GM18858 (cell line): ENCODE measurements at regions not wholly inside any gene's neighbourhood (a gene's known extent, or its start where the extent isn't known, plus 50 kb on each side); places are given as distances from the start of the nearest gene placed in this dataset.

Source experiments
- ATAC-seq: cut with Tn5 transposase; IDR thresholded peaks from one replicate; pipeline ENCODE4 v1.9.1; 2021; ENCODE audit not compliant: unreplicated experiment

DNA sequence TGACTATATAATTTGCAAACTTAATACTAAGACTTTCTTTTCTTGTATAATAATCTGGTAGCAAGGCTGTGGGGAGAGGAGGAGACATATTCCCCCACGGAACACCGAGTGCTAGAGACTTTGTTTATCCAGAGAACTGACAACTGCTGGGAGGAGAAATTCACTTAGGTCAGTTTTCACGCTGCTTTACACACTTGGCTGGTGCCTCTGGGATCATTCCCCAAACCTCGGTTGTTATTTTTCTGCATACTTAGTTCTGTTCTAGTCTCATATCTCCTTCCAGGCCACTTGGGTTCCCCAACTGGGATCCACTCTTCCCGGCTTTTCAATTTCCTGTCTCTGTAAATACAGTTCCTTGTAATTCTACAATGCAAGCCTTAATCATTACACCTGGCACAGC, 238.2 kb upstream of the ADAMTS16 start:
- ATAC-seq, result no peak

DNA sequence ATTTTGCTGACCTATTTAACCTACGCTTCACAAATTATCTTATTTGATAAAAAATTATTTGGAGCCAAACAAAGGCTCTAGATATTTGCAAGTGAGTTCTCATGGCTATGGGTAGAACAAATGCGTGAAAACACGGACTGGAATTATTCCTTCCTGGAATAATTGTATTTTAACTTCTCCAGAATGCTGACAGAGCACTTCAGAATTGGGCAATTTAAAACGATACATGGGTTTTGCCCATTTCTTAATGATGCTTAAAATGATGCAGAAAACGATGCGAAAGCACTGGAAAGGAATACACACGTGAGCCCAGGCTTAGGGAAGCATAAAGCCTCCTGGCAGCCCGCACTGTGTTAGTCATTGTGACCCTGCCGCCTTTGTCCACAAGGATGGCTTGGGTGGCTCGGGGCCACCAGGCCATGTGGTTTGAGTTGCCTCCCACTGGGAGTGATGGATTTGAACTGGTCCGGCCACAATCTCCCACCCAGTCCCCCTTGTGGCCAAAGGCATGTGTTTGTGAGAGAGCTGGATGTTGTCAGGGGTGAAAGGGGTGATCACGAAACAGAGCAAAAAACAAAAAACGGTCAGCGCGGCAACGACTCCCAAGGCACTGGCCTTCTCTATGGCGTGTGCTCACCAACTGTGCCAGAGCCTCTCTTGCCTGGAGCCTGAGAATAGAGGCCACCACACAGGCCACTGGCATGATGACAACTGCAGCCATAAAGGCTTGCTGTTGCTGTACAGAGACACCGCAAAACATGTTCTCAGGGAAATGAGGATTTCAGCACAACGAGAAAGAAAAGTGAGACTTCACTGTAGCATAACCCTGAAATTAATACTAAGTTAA, 234.2 kb upstream of the ADAMTS16 start:
- no peak for ATAC-seq

DNA sequence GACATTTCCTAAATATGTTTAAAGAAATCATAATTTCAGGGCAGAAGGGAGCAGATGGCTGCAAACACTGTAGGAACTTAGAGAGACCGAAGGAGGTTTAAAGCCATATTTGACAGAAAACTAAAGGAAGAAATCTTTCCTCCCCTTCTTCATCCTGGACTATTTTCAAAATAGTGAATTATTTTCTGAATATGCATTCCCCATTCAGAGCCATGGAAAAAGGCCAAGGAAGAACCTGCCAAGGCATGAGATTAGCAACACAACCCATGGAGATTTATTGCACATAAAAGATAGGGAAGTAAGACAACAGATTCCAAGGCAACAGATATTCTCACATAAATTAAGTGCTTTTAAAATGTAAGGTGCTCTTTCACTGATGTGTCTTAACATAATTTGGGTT, 233.3 kb upstream of the ADAMTS16 start:
- ATAC-seq, result no peak

DNA sequence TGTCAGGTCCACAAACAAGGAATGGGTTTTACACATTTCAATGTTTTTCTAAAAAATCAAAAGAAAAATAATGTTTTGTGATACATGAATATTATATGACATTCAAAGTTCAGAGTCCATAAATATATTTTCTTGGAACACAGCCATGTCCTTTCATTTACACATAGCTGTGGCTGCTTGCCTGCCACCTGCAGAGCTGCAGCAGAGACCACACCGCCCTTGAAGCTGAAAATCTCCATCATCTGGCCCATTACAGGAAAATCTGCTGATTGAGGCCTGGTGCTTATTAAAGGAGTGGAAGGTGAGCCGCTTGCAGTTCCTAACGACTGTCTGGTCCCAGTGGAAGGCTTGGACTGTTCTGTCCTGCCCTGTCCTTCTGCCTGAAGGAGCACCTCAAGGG, 232.6 kb upstream of the ADAMTS16 start:
- no peak for ATAC-seq

DNA sequence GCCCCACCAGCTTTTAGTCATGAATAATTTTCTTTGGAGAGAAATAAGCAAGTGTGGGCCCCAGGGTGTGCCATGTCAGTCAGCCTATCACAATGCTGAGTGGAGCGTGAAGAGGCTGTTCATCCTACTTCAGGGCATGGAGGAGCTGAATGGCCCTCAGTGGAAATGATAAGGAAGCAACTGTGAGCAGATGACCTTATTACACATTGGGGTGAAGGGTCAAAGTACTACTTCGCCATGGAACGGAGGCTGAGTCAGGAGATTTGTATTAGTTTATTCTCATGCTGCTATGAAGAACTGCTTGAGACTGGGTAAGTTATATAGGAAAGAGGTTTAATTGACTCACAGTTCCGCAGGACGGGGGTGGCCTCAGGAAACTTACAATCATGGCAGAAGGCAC, 231.0 kb upstream of the ADAMTS16 start:
- no peak for ATAC-seq

DNA sequence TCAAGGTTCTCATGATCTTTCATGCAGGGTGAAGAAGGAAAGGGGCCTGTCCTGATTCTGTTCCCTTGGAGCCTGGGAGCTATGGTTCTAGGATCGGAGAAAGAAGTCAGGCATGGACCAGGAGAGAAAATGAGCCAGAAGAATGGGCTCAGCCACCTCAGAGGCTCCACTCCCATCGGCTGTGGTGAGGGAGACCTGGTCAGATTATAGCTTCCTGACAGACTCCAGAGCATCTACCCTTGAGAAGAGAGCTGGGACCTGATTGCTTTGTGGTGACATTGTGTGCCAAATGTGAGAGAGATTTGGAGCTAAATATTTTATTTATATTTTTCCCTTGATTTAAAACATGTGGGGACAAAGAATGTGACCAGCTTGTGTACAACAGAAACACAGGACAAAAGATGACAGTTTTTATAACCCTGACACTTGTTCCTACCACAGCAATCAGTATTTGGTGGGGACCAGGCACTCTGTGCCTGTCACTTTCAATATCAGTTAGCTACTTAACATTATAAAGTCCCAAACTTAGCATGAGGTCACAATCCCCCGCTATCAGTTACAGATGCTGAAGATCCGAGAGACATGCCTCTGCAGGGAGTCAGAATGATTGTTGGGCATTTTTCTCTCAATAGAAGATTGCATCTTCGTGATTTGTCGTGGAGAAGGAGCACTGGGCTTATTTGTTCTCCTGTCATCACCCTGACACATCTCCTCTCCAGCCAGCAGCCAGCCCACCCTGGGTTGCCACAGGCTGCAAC, 228.3 kb upstream of the ADAMTS16 start:
- ATAC-seq, result no peak

DNA sequence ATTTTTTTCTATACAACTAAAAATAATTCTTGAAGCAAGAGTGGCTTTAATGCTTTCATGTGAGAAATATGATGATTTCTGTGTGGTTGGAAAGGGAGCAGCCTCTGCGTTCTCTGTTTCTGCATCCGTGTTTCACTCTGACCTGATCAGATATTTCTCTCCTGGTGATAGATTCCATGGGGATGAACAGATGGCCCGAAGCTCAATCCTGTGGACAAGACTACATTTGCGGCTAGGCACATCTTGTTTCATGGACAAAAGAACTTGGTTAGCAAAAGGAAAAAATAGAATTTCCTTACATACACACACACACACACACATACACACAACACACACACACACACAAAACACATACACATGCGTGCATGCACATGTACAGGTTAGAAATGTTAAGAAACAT, 218.2 kb upstream of the ADAMTS16 start:
- no peak for ATAC-seq

DNA sequence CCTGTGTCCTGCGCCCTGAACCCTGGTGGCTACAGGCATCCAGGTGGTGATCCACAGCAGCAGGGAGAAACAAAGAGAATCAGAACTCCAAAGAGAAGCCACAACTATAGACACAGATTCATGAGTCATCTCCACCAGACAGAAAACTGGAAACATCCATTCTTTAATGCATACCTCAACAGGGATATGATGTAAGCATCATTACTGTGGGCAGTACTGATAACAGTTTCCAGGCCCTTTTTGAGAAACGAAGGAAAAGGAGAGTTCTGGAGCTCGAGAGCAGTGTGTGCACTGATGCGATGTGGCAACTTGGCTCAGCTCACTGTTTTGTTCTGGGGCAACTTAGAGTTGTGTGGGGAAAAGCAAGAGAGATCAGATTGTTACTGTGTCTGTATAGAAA, 215.6 kb upstream of the ADAMTS16 start:
- no peak for ATAC-seq

DNA sequence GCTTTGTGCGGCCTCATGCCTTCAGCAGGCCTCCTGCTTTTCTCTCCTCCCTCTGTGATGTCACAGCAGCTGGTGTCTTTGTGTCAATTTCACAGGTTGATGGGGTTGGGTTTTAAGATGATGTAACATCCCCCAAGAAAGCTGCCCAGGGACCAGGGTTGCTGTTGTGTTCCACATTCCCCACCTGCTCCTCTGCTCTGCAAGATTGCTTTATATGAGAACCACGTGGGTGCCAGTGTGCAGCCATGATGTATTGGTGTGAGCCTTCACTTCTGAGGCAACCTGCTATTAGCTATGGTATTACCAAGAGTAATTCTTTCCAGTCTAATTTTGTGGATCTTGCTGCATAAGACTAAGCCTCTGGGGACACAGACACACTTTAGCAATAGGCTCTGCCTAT, 213.0 kb upstream of the ADAMTS16 start:
- ATAC-seq, result no peak

DNA sequence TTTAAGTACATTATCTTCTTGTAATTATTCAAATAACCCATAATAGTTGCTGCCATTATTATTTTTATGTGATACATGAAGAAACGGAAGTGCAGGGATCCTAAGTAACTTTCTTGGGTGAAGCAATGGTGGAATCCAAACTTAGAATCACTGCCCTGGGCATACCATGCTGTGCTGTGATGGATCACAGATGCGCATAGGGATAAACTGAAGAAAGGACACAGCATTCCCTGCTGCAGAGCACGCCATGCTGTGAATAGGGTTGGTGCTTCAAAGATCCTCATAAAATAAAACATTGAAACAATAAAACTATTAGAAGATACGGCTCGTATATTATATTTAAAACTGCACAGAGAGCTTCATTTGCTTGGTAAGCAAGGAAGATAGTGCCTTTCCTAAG, 211.7 kb upstream of the ADAMTS16 start:
- no peak for ATAC-seq

DNA sequence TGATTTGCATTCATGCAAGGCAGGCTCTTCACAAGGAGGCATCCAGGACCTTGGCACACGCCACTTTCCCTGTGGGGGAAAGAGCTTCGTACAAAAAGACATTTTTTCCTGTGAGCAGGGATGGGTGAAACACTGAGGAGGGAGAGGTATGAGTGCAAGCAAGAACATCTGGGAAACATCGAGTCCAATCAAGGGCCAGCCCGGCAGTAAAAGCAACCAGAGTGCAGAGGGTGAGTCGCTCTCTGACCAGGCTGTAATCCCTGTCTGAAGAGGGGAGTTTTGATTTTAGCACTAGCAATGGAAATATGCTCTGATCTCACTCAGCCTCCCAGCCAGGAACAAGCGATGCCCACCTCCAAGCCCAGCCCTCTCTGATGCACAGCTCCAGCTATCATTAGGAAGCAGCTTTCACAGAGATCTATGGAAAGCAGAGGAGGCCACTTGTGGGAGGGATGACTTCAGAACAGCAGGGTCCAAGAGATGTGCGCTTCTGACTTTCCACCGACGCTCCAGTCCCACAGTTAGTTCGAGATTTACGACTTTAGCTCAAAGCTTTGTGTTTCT, 211.0 kb upstream of the ADAMTS16 start:
- no peak for ATAC-seq

DNA sequence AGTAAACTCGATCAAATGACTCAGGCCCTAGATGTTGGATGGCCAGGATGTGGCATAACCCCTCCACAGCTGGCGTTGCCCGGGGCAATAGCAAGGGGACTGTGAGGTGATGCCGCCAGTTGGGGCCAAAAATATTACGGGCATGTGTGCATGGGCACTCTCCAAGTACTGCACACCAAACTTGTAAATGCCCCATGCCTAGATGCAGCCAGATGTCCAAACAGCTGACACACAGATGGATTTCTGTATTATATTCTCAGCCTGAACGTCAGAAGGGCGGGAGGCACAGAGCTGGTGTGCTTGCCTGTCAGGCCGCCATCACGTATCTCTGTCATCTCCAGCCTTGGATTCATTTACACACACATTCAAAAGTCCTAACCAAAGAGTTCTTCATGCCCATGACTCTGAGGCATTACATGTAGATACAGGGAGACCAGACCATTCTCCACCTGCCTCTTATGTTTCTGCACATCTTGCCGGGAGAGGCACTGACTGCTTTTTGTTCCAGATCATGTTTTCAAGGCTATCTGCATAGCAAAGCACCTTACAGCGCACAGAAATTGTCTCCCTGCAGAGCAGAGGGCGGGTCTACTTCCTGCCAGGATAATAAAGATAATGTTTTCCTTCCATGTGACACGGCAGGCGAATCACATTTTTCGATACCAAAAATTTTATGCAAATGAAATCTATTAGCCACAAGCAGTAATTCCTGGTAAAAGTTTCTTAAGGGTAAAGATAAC, 200.9 kb upstream of the ADAMTS16 start:
- ATAC-seq, result no peak

DNA sequence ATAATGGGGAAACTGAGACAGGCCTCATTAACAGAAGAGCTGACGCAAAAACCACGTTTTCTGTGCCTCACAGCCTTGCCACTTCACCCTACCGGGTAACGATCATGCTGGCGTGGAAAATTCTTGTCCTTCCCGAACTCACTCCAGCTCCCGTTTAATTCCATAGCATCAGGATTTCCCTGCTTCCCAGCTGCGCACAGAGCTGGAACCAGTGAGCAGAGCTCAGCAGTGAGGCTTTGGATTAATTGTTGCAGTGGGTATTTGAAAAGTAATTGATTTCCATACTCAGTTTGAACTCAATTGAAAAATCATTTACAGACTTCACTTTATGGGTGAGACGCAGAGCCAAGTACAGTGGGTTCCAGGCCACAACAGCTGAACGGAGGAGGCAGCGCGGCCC, 199.0 kb upstream of the ADAMTS16 start:
- no peak for ATAC-seq

DNA sequence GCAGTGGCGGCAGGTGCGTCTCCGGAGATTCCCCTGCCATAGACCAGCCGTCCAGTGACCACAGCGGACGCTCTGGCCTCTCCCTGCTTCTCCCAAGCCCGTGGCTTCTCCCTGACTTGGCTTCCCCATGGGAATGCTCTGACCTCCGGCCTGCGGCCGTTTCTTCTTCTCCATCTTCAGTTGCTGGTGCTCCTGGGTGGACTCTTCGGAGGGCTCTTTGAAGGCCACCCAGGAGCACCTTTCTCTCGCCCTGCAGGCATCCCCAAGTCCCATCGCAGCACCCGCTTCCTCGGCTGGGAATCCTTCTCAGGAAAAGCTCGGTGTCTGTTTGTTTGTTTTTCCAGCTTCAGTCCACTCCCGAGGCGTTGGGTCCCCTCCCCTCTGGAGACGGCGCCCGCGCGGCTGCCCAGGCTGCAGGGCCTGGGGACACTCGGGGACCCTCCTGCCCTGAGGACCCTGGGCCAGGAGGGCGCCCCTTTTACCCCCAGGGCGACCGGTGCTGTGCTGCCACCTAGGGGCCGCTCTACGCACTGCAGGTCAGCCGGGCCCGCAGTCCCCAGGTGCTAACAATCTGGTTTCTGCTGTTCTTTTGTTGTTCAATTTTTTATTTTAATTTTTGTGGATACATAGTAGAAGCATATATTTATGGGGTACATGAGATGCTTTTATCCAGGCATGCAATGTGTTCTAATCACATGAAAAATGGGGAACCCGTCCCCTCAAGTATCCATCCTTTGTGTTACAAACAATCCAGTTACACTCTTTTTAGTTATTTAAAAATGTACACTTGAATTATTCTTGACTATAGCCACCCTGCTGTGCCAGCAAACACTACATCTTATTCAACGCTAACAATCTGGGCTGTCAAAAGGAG, 197.9 kb upstream of the ADAMTS16 start:
- no peak for ATAC-seq

DNA sequence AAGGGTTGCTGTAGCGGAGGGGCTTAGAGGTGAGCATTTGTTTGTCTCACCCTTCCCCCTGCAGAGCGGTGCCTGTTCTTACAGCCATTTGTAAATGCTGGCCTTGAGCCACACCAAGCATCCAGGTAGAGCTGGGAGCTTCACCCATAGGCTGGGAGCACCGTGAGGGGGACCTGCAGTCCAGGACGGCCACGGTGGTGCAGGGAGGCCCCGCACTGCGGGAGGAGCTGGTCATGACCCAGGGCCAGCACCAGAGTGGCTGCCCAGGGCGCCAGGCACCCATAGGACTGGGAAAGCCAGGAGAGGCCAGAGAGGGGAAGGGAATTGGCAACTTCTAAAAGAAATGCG, 197.3 kb upstream of the ADAMTS16 start:
- ATAC-seq, result no peak

DNA sequence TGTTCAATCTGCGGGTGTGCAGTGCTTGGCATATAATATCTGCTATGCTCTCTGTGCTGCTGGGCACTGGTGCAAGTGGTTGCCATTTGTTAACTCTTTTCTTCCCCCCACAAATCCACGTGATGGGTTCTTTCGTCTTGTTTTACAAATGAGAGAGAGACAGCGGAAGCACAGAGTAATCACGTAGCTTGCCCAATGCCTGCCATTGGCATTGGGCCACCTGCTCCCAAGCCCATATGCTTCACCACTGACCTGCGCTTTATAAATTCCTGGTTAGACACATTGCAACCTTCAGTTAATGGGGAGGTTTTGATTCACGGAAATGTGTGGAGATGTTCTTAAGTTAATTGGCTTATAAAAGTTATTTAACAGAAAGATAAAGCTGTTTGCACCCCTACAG, 194.8 kb upstream of the ADAMTS16 start:
- ATAC-seq, result no peak

DNA sequence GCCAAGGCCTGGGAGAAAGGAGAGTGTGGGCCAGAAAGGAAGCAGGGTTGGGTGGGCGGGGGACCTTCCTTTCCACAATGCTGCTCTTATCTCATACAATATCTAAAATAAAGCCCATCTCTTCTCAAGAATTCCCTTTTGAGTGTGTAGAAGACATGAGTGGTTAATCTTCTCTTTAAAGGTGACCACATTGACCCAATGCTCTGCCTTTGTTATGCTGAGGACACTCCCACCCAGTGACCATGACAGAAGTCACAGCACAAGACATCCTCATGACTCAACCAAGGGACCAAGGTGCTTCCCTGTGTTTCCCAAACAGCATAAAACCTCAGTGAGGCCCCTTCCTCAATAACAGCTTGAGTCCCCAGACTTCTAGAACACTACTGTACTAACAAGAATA, 193.0 kb upstream of the ADAMTS16 start:
- ATAC-seq, result no peak

DNA sequence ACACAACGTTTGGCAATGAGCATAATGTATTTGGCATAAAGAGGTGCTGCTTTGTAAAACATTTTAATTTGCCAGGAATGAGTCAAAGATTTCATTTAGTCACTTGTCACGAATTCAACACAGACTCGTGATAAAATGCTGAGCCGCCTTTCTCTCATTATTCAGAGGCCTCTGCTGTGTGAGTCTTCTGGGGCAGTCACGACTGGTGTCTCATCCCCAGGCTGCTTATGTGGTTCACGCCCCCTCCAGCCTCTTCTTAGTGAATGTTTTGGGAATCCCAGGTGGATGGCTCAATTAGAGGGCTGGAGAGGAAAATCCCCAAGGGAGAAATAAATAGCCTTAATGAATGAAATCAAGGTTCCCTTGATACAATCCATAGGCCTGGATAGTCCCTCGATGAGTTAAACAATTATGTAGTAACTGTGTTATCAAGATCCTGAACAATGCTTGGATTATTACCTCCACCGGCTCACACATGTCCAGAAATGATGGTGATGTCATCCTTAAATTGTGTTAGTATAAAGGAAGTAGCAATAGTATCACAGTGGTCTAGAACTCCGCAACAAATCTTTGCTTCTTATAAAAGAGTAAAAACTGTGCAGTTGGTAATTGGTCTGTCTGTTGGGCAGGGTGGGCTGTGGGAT, 192.1 kb upstream of the ADAMTS16 start:
- no peak for ATAC-seq

DNA sequence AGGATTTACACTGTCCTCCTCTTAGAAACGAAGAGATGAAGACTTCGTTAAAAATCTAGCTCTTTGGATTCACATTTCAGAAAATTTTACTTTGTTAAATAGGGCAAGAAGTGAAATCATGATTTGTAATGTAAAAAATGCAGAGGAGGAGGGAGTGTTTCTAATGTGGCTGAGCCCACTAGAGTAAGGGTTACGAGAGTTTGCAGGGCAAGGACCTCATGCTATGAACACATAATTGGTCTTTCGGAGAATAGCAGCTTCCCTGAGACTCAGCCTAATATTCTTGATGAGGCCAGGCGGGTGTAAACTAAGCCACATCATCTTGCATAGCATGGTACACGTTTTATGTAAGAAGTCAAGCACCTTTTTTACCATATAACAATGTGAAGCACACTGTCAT, 191.0 kb upstream of the ADAMTS16 start:
- ATAC-seq, result no peak

DNA sequence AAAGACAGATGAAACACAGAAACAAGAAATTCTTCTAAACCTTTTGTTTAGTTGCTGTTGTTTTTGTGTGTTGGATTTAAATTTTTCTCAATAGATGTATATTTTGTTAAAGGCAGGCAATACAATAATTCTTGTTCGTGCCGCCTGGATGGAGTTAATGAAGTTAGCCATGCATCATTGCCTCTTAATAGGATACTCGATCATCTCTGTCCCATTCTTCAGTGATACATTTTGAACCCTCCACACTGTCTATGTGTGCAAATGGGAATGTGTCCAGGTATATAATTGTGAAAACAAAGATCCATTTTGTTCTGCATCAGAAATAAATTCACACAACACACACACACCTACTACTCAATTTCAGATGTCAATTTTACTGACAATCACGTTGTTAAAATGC, 186.6 kb upstream of the ADAMTS16 start:
- ATAC-seq, result no peak
